CD4-positive, alpha-beta T cell treated with Interleukin-4 for 4 hours (primary cell): ENCODE measurements at regions not wholly inside any gene's neighbourhood (a gene's known extent, or its start where the extent isn't known, plus 50 kb on each side); places are given as distances from the start of the nearest gene placed in this dataset.
"Not testable (repeated sequence)": the region's sequence is repeated elsewhere in the genome, so short reads cannot be mapped to it uniquely, and the experiment has no call there.

Experiments used
- DNase-seq: peaks from one replicate; pipeline ENCODE4 v3.0.0-alpha.2; 2020

DNA sequence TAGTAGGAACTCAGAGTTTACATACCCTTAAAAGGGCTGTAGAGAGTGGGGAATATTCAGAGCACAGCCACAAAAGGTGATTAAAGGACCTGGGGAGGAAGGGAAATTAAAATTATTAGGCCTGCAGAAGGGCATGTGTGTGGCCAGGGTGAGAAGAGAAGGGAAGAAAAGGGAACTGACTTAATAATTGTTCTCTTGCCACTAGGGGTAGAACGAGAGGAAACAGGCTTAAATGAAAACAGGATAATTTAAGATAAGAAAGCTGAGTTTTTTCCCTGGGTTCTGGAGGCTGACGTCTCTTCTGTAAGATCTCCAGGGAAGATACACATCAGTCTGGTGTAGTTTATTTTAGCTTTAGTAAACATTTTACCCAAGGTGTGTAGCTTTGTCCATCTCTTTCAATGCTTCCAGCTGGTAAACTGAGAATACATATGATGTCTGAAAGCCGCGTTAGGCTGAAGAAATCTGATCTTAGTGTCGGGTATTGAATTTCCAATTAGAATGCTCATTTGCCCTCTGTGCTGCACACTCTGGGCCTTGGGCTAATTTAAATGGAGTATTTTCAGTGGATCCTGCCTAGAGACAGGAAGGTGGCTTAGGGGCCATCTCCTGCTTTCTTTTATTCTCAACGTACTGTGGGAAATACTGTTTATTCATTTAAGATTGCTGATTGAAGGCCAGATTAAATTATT is 416.8 kb downstream of the TMEM38B start:
- no peak for DNase-seq

DNA sequence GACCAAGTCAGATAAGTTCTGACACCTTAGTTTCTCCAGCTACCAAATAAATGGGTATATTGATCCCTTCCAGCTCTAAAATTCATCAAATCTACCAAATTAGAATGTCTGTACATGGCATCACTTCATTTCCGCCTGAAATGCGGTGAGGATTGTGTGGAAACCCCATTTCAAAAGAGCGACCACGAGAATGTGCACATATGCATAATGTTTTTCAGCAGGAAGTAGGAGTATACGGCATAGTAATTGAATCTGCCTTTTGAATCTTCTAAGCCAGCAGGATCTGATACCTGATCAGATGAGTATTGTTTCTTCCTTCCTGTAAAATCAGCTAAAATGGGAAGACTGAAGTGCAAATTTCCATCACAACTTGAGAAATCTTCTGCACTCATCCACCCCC is 418.6 kb downstream of the TMEM38B start:
- no peak for DNase-seq

DNA sequence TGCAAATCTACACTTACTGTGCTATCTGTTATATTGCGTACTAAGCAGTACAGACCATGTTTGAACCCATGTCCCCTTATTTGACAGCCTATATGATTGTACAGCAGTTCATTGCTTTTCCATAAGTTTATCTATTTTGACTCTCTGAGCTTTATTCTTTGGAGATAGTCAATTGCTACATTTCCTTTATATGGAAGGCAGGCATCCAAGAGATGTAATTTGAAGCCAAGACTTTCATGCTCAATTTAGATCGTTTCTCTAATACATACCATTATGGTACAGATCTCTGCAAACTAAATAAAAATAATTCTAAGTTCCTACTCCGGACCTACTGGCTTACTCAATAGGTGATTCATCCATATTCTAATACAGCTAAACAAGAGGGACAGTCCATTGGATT is 424.8 kb downstream of the TMEM38B start:
- no peak for DNase-seq

DNA sequence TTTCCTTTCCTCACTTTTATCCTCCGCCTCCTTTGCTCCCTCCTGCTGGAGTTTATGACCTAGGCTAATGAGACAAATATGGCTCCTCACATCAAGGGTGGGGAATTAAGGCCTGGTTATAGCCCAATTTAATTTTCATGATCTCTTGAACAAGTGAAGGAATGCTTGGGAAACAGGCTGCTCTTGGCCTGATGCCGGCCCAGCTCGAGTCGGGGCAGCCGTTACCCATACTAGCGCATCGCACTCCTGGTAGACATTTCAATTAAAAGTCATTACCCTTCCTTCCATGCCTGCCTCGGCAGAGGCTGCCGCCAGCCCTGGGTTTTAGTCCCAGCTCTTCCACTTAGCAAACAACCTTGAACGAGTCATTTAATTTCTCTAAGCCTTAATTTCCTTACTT is 425.7 kb downstream of the TMEM38B start:
- DNase-seq: no peak

GRCh38 chr9:106127776-106128175 is 433.4 kb downstream of the TMEM38B start:
- DNase-seq: no peak

- no peak for DNase-seq
Observed at GRCh38 chr9:106130374-106130773, 436.0 kb downstream of the TMEM38B start.

GRCh38 chr9:106143781-106144180 is 449.4 kb downstream of the TMEM38B start:
- DNase-seq: no peak

- DNase-seq: no peak
Observed at GRCh38 chr9:106146066-106146840, 451.9 kb downstream of the TMEM38B start.

- DNase-seq: no peak
Observed at GRCh38 chr9:106146886-106147285, 452.5 kb downstream of the TMEM38B start.

DNA sequence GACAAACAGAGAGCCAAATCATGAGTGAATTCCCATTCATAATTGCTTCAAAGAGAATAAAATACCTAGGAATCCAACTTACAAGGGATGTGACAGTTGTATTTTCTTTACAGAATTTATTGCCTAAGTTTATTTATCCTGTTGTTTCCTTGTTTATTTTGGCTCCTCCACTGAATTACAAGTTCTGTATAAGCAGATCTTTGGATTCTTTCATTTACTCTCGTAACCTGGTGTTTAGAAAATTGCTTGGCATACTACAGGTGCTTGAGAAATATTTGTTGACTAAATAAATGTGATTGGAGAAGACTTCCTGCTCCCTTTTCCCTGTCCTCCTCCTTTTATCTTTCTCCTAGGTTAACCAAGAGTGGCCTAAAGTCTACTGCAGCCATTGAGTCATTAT is 455.6 kb downstream of the TMEM38B start:
- no peak for DNase-seq

GRCh38 chr9:106156465-106156864 is 462.1 kb downstream of the TMEM38B start:
- DNase-seq: no peak

DNA sequence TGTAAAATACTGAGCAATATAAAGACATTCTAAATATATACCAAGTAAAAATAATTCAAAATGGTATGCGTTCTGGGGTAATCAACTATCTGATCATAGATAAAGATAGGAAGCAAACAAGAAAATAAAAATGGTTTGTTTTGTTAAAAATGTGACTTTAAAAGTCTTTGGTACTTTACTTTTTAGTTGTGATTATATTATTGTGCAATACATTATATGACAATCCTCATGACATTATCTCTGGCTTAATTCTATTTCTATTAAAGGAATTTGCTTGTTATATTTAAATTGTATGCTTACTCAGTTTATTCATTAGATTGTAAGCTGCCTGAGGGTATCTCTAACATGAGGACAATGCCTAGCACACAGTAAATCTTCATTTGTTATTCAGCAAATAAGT is 477.9 kb downstream of the TMEM38B start:
- no peak for DNase-seq

DNA sequence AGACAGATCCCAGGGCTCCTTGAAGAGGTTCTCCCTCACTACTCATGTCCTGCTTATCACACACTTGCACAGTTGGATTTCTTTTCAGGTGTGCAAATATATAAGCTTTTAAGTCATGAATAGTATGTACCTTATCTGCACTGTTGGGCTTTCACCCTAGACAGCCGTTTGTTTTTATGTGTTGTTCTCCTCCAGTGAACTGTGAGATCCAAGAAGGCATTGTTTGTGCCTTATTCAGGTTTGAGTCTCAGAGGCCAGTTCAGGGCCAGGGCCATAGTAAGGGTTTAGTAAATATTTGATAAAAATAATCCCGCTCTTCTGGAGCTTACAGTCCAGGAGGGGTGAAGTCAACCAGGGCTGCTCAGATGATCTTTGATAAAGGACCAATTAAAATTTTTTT is 480.0 kb downstream of the TMEM38B start:
- DNase-seq: no peak

- DNase-seq: no peak
Observed at GRCh38 chr9:106177216-106177615, 482.9 kb downstream of the TMEM38B start.

DNA sequence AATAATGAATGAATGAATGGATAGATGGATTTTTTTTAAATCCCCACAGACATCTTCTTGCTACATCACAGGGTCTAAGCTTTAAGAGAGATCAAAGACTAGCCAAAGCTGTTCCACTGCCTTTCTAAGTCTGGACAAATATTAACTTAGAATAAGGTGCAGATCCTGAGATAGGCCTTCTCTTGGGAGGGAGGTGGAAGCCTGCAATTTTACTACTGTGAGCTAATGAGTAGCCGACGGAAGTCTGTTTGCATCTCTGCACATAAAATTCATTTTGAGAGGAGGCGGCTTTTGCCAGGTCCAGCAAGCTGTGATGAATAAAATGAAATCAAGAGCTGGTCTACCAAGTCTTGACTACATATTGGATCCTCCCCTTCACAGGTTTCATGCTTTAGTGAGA is 484.9 kb downstream of the TMEM38B start:
- DNase-seq: no peak

- DNase-seq: not testable (repeated sequence)
Observed at GRCh38 chr9:106203815-106204516, 509.6 kb downstream of the TMEM38B start.

GRCh38 chr9:106207298-106207697 is 513.0 kb downstream of the TMEM38B start:
- no peak for DNase-seq

DNA sequence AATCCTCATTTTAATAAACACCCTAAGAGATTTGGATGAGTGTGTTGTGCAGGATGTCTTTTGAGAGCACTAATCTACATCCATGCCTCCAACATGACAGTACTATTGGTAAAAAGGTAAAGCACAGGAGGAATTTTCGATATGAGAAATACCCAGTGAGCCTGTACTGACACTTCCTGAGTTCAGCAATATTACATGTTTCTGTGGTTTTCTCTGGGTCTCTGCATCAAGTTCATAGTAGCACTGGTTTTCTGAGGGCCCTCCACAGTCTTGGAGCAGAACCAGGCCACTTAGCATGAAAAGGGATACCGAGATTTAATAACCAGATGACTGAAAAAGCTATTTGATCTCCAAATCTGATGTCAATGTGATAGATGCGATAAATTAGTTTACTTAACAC is 524.1 kb downstream of the TMEM38B start:
- DNase-seq: no peak

DNA sequence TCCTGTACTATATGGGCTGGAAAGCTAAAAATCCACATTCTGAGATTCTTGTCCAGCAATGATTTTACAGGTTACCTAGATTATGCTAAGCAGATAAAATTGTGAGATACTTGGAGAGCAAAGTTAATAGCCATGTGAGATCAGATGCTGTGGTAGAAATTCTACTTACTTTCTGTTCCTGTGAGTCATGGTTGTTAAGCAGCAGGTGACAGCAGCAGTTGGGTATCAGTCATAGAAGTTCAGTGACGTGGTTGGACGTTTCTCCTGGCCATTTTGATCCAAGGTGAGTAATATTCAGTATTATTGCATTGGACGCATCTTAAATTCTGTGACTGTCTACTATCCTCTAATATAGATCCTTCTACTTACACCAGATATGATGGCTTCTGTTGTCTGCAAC is 524.5 kb downstream of the TMEM38B start:
- DNase-seq: no peak

- no peak for DNase-seq
Observed at GRCh38 chr9:106220415-106220814, 526.1 kb downstream of the TMEM38B start.

DNA sequence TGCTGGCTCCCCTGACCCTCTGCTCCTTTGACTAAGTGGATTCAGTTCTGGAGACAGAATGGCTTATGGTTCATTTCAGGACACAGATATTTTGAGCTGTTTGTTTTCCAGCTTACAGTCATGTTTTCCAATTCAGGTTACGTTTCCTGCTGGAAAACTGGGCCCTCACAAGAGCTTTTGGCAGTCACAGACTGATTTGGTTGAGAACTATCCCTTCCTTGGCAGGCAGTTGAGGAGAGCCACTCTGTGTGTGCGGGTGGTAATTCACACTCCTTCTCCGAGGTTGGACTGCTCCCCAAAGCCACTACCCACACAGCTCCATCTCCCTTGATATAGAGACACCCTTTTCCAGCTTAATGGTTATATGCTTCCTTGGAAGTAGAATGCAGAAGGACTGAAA is 534.5 kb downstream of the TMEM38B start:
- DNase-seq: no peak

- DNase-seq: no peak
Observed at GRCh38 chr9:106233116-106233515, 538.8 kb downstream of the TMEM38B start.

GRCh38 chr9:106260908-106261307 is 566.6 kb downstream of the TMEM38B start:
- DNase-seq: not testable (repeated sequence)

GRCh38 chr9:106277966-106278365 is 583.6 kb downstream of the TMEM38B start:
- DNase-seq: no peak
